Immature natural killer cell (primary cell): ENCODE measurements at regions not wholly inside any gene's neighbourhood (a gene's known extent, or its start where the extent isn't known, plus 50 kb on each side); places are given as distances from the start of the nearest gene placed in this dataset.

ENCODE experiments used
- DNase-seq, 3 donors: peaks; one replicate each; pipeline ENCODE4 v3.0.0; 2022; ENCODE audit warnings: mixed read lengths in 1 of 3
- H3K27ac Mint-ChIP-seq, 6 donors: one replicate each; pipeline ENCODE4 v1.8.0; 2020; ENCODE audit warnings: mixed read lengths in 6 of 6, mild to moderate bottlenecking in 5 of 6, inconsistent platforms in 4 of 6, moderate library complexity in 3 of 6
- H3K27me3 Mint-ChIP-seq, 3 donors: one replicate each; pipeline ENCODE4 v1.8.0; 2020 to 2021; ENCODE audit warnings: low read depth in 3 of 3, mild to moderate bottlenecking in 3 of 3, mixed read lengths in 3 of 3, moderate library complexity in 3 of 3, inconsistent platforms in 1 of 3
- H3K36me3 Mint-ChIP-seq, 3 donors: one replicate each; pipeline ENCODE4 v1.8.0; 2020; ENCODE audit warnings: mixed read lengths in 3 of 3, inconsistent platforms in 2 of 3, mild to moderate bottlenecking in 2 of 3
- H3K4me1 Mint-ChIP-seq, 2 donors: one replicate each; pipeline ENCODE4 v1.8.0; 2020; ENCODE audit warnings: inconsistent platforms in 2 of 2, mild to moderate bottlenecking in 2 of 2, mixed read lengths in 2 of 2, moderate library complexity in 1 of 2
- H3K4me3 Mint-ChIP-seq, 5 donors: one replicate each; pipeline ENCODE4 v1.8.0; 2020; ENCODE audit warnings: mild to moderate bottlenecking in 5 of 5, mixed read lengths in 5 of 5, inconsistent platforms in 3 of 5, moderate library complexity in 3 of 5
- H3K9me3 Mint-ChIP-seq, 6 donors: one replicate each; pipeline ENCODE4 v1.8.0; 2020; ENCODE audit warnings: mild to moderate bottlenecking in 6 of 6, mixed read lengths in 6 of 6, inconsistent platforms in 4 of 6, moderate library complexity in 3 of 6

DNA sequence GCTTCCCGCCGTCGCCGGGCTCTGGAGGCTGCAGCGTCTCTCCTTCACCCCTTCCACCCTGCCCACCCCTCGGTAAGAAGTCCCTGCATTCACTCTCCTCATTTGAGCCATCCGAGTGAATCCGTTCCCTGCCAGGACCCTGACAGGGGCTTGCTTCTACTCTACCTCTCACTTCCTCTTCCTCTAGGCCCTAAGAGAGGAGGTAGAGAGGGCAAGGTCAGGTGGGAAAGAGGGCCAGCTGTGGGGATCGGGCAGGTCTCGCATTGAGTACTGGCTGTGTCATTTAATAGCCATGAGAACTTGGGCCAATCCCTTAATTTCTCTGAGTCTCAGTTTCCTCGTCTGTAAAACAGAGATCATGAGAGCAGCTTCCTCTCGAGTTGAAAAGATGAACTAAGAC lies 283.6 kb downstream of the UACA start:
- H3K9me3 Mint-ChIP-seq: peaks cover 0 to 2% (median 0%) of the 10 kb centered on the region in 6 donors
- H3K4me3 Mint-ChIP-seq: peak overlapping the region; percentile 60 to 75 (median 68)
- peaks cover 0 to 4% (median 0%) of the 10 kb centered on the region in 3 donors for H3K36me3 Mint-ChIP-seq
- H3K4me1 Mint-ChIP-seq: peaks cover 41 to 50% of the 10 kb centered on the region in 2 donors
- peaks cover 30 to 43% (median 35%) of the 10 kb centered on the region in 3 donors for H3K27me3 Mint-ChIP-seq
- DNase-seq: no peak
- H3K27ac Mint-ChIP-seq: peak overlapping the region in 2 of 6 donors; percentile 59 to 63

DNA sequence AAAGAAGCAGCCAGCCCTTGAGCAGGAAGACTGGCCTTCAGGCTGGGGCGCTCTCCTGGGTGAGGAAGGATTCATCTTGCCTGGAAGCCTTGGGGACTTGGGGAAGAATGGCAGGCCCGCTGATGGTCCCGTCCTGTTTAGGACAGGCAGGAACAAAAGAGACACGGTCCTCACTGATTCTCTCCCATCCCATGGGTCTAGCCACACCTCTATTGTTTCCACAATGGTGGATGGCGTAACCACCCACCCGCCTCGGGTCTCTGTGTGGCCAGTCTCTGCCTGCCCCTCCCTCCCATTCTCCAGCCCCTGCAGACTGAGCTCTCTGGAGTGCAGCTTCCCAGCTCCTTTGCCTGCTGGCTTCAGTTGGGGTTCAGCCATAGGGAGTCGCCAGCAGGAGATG lies 284.3 kb downstream of the UACA start:
- peaks cover 0 to 4% (median 0%) of the 10 kb centered on the region in 3 donors for H3K36me3 Mint-ChIP-seq
- peak overlapping the region in 1 of 6 donors; percentile 9 for H3K27ac Mint-ChIP-seq
- peak overlapping the region; percentile 23 to 87 (median 74) for H3K4me3 Mint-ChIP-seq
- H3K4me1 Mint-ChIP-seq: peaks cover 43 to 51% of the 10 kb centered on the region in 2 donors
- H3K27me3 Mint-ChIP-seq: peaks cover 34 to 40% (median 36%) of the 10 kb centered on the region in 3 donors
- H3K9me3 Mint-ChIP-seq: peaks cover 0 to 2% (median 0%) of the 10 kb centered on the region in 6 donors
- no peak for DNase-seq

DNA sequence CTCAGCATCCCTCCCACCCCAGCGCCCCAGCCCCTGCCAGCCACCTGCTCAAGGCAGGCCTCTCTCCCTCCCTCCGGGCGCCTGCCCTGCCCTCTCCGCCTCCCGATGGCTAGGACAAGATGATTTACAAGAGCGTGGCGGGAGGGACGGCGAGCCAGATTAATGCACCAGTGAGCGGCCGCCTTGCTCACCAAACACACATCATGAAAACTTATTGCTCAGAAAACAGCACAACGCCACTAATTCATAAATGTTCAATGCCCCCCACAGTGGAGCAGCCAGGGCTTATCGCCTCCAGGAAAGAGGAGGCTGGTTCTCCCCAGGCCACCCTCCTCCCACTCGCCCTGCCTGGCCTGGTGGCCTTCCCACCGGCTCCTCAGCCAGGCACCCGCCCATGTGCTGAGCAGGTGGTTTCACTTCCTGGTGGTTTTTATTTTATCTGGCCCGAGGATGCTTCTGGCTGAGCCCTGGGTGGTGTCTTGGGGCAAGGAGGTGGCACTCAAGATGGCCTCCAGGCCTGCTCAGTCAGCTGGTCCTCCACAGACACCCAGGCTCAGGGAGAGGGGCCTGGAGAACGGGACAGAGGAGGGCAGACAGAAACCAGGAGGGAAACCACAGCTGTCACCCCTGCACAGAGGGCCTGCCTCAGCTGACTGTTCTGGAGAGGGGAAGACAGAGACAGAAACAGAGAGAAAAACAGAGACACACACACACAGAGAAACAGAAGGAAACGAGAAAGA lies 284.9 kb downstream of the UACA start:
- Mint-ChIP-seq H3K36me3 (peaks cover 0 to 4% (median 0%) of the 10 kb centered on the region in 3 donors), H3K27ac (peak overlapping the region in 1 of 6 donors; percentile 9), H3K9me3 (peaks cover 0 to 2% (median 0%) of the 10 kb centered on the region in 6 donors), H3K4me3 (peak overlapping the region; percentile 23 to 87 (median 74)), H3K4me1 (peaks cover 43 to 53% of the 10 kb centered on the region in 2 donors), H3K27me3 (peaks cover 29 to 39% (median 38%) of the 10 kb centered on the region in 3 donors)
- no peak for DNase-seq

DNA sequence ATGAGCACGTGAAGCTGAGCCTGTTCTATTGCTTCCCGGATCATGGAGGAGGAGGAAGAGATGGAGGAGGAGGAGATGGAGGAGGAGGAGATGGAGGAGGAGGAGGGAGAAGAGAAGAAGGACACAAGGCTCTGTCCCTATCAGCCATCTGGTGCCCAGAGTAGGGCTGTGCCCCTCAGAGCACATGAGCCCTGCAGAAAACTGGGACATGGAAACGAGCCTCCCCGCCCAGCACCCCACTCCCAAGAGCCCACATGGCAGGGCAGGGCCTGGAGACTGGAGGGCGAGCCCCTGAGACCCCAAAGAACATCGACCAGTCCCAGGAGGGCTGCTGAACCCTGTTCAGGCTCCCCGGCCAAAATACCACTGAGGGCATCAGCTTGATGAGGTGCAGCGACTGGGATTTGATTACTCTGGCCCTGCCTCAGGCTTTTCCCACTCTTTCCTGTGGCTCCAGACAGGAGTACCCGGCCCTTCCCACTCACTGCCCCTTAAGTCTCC lies 285.6 kb downstream of the UACA start:
- Mint-ChIP-seq H3K27ac (no peak overlapping the region), H3K36me3 (peaks cover 0 to 4% (median 0%) of the 10 kb centered on the region in 3 donors), H3K4me3 (no peak overlapping the region), H3K27me3 (peaks cover 27 to 42% (median 37%) of the 10 kb centered on the region in 3 donors), H3K9me3 (peaks cover 0 to 2% (median 0%) of the 10 kb centered on the region in 6 donors), H3K4me1 (peaks cover 43 to 51% of the 10 kb centered on the region in 2 donors)
- DNase-seq: no peak

DNA sequence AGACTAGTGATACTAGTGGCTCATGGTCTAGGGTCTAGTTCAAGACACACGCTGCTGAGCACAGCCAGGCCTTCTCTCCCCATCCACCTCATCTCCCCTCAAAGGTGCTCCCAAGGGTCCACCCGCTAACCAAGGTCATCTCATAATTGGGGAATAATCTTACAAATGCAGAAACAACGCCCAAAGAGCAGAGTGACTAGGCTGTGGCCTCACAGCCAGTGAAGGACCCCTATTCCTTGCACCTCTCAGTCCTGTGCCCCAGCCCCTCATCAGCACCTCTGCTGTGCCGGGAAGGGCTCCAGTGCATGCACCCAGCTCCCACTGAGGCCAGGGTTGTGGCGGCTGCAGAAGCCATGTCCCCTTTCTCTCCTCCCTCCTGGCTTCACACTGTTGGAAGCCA lies 286.9 kb downstream of the UACA start:
- Mint-ChIP-seq H3K4me1 (peaks cover 43 to 51% of the 10 kb centered on the region in 2 donors), H3K36me3 (peaks cover 0 to 4% (median 0%) of the 10 kb centered on the region in 3 donors), H3K27me3 (peaks cover 29 to 35% (median 30%) of the 10 kb centered on the region in 3 donors), H3K27ac (no peak overlapping the region), H3K4me3 (peak overlapping the region in 1 of 5 donors; percentile 52), H3K9me3 (peaks cover 0 to 2% (median 0%) of the 10 kb centered on the region in 6 donors)
- DNase-seq: no peak

DNA sequence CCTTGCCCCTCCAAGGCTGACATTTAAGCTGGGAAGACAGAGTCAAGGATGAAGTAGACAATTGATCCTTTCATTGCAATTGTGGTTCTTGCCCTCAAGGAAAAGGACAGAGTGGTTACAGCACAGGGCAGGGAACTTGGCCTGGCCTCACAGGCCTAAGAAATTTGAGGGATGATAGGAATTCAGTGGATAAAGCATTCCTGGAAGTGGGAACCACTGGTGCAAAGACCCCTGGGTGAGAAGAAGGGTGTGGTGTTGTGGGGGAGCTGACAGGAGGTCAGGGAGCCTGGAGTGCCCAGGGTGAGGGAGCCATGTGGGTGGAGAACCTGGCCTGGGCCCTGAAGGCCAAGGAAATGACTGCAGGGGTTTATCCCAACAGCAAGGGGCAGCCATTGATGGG lies 287.4 kb downstream of the UACA start:
- peaks cover 0 to 2% (median 0%) of the 10 kb centered on the region in 6 donors for H3K9me3 Mint-ChIP-seq
- peak overlapping the region in 2 of 5 donors; percentile 81 to 82 for H3K4me3 Mint-ChIP-seq
- peaks cover 27 to 35% (median 30%) of the 10 kb centered on the region in 3 donors for H3K27me3 Mint-ChIP-seq
- peak overlapping the region in 1 of 6 donors; percentile 81 for H3K27ac Mint-ChIP-seq
- H3K36me3 Mint-ChIP-seq: peaks cover 0 to 4% (median 0%) of the 10 kb centered on the region in 3 donors
- peaks cover 43 to 51% of the 10 kb centered on the region in 2 donors for H3K4me1 Mint-ChIP-seq
- no peak for DNase-seq

DNA sequence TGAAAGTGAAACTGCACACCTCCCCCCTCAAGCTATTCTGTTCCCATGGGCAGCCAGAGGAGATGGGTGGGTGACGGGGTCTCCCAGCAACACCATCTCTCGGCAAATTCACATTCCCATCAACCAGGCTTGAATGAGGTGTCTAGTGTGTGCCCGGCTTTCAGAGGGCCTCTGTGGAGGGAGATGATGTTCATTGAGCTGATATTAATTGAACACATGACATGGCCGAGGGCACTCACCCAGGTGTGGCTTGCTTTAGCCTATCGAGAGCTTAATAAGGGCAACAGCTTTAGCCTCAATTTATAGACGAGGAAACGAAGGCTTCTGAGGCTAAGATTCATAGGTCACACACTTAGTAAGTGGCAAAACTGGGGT lies 288.0 kb downstream of the UACA start:
- Mint-ChIP-seq H3K4me3 (peak overlapping the region; percentile 81 to 93 (median 85)), H3K4me1 (peaks cover 40 to 47% of the 10 kb centered on the region in 2 donors), H3K9me3 (peaks cover 0 to 2% (median 0%) of the 10 kb centered on the region in 6 donors), H3K27ac (peak overlapping the region in 5 of 6 donors; percentile 50 to 92 (median 86)), H3K36me3 (peaks cover 0 to 4% (median 0%) of the 10 kb centered on the region in 3 donors), H3K27me3 (peaks cover 25 to 34% (median 27%) of the 10 kb centered on the region in 3 donors)
- no peak for DNase-seq

DNA sequence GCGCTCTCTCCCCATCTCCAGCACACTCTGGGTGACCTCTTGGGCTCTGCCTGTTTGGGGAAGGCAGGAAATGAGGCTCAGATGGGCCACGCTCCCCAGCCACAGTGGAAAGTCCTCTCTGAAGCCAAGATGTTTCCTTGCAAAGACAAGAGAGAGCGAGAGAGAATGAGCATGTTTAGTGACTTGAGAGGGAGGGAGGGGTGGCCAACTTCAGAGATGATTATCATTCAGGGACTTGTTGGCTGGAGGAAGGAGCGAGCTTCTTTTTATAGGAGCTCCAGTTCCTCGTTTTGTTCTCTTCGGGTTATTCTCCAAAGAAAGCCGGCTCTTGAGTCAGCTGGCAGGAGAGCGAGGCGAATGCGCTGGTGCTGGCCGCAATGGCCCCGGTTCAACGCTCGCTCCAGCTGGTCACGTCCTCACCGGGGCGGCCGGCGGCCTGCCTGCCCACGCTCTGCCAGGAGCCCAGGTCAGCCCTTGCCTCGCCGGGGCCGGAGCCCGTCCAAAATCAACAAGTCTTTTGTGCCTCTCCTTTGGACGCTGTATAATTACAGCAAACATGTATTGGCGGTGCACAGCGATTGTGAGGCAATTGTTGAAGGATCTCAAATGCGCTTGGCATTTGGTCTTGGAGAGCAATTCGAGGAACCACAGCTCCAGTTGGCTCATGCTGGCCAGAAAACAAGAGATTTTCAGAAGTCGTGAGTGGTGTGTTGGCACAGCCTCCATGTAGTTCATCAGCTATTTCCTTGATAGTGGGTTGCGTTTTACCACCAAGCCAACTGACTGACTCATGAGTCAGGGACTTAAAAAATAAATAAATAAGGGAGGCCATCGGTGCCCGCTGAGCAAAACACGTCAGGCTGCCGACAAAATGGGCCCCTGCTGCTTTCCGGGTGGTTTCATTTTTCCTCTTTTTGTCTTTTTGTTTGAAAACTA lies 288.6 kb downstream of the UACA start:
- Mint-ChIP-seq H3K27ac (peak overlapping the region in 5 of 6 donors; percentile 50 to 92 (median 86)), H3K36me3 (peaks cover 0 to 4% (median 0%) of the 10 kb centered on the region in 3 donors), H3K9me3 (peaks cover 0 to 2% (median 0%) of the 10 kb centered on the region in 6 donors), H3K27me3 (peaks cover 19 to 29% (median 20%) of the 10 kb centered on the region in 3 donors), H3K4me3 (peak overlapping the region; percentile 81 to 93 (median 85)), H3K4me1 (peaks cover 34 to 40% of the 10 kb centered on the region in 2 donors)
- peak; percentile 68 to 75 (median 74) for DNase-seq

DNA sequence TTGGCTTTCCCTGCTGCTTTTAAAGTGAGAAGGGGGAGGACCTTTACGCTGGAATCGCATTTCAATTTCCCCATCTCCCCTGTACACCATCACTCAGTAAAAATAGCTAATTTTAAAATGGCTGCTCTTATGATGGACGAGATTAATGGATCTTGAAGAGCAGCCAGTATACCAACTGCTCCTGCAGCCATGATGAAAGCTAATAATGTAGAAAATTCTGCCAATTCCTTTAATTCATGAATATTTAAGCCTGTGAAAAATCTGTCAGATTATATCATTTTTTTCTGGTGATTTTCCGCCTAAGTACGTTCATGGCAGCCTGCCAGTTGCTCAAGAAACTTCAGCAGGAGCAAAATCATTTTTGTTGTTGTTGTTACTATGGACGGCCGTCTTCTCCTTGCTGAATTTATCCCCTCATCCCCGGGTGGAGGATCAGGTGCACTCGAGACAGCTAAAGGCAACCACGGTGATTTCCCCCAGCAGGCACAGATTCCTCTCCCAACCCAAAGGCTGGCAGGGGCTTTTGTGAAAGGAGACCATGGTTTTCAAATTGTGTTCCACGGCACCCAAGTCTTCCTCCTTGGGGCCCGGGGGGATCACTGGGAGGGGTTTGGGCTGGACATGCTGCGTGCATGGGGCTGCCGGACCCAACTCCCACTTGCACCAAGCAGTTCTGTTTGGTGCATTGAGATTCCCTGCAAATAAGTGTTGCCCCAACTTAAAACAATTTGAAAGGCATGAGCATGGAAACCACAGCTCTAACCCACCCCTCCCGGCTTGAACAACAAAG lies 289.6 kb downstream of the UACA start:
- Mint-ChIP-seq H3K27ac (peak overlapping the region in 1 of 6 donors; percentile 81), H3K9me3 (peaks cover 0 to 2% (median 0%) of the 10 kb centered on the region in 6 donors), H3K36me3 (peaks cover 0 to 2% (median 0%) of the 10 kb centered on the region in 3 donors), H3K4me1 (peaks cover 27 to 32% of the 10 kb centered on the region in 2 donors), H3K27me3 (peaks cover 20 to 29% (median 23%) of the 10 kb centered on the region in 3 donors), H3K4me3 (peak overlapping the region in 3 of 5 donors; percentile 46 to 71 (median 63))
- no peak for DNase-seq

DNA sequence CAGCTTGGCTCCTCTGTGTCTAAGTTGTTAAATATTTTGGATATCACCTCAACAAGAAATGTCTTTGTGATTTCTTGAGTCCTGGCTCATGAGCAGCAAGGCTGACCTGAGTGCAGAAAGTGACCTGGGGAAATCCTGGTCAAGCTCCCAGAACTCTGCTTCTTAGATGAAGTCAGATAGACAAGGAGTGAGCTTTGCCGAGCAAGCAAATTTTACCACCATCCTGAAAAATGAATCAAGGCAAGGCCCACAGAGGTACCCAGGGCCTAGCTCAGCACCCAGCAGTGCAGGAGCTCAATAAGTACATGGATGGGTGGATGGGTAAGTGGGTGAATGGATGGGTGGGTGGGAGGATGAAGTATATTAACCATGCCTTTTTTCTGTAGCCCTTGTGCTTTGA lies 291.8 kb downstream of the UACA start:
- peaks cover 27 to 28% (median 27%) of the 10 kb centered on the region in 3 donors for H3K27me3 Mint-ChIP-seq
- DNase-seq: no peak
- peaks cover 0 to 2% (median 0%) of the 10 kb centered on the region in 6 donors for H3K9me3 Mint-ChIP-seq
- H3K27ac Mint-ChIP-seq: no peak overlapping the region
- H3K4me1 Mint-ChIP-seq: peaks cover 18 to 26% of the 10 kb centered on the region in 2 donors
- no peak overlapping the region for H3K4me3 Mint-ChIP-seq
- no peaks in the 10 kb centered on the region for H3K36me3 Mint-ChIP-seq

DNA sequence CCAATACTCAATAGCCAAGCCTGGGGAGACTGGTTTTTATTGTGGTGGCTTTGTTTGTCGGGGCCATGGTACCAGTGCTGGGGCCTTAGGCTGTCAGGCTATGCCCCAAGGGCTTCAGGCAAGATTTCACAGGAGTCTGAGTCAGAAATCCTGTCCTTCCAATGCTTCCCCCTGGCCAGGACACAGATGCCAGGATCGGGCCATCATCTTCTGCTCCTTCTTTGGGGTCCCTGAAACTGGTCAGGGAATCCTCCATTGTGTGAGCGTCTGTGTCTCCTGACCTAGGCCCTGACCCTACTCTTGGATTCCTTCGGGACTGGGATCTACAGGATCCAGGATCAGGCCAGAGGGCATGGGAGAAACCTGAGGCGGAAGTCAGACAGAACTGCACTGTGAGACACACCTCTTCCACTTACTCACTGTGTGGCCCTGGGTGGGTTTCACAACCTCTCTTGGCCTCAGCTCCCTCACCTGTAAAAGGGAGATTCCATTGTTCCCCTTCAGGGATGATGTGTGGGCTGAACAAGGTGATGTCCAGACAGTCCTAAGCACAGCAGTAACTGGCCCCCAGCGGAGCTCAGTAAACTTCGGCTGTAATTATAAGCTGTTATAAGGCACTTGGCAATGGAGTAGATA lies 292.7 kb downstream of the UACA start:
- Mint-ChIP-seq H3K4me3 (no peak overlapping the region), H3K27me3 (peaks cover 27 to 29% (median 28%) of the 10 kb centered on the region in 3 donors), H3K36me3 (no peaks in the 10 kb centered on the region), H3K9me3 (no peaks in the 10 kb centered on the region), H3K4me1 (peaks cover 13 to 21% of the 10 kb centered on the region in 2 donors), H3K27ac (no peak overlapping the region)
- DNase-seq: no peak
